ENCODE measurements at regions not wholly inside any gene's neighbourhood (a gene's known extent, or its start where the extent isn't known, plus 50 kb on each side); places are given as distances from the start of the nearest gene placed in this dataset.

DNA sequence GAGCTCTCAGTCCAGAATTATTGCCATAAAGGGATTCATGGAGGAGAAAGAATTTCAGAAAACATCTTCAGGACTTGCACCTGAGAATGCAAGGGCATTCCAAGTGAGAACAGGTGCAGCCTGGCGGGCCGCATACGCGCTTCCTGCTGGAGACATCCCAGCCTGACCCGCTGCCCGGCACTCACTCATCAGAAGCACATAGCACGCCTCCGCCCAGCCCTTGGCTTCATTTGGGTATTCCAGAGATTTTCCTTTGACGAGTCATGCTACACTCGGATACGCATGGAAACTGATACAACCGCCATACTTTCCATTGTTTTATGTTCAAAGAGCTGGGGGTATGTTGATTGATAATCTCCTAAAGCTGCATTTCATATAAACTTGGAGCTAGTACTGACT is 228.0 kb upstream of the ID2 start:
- no peak for DNase-seq

DNA sequence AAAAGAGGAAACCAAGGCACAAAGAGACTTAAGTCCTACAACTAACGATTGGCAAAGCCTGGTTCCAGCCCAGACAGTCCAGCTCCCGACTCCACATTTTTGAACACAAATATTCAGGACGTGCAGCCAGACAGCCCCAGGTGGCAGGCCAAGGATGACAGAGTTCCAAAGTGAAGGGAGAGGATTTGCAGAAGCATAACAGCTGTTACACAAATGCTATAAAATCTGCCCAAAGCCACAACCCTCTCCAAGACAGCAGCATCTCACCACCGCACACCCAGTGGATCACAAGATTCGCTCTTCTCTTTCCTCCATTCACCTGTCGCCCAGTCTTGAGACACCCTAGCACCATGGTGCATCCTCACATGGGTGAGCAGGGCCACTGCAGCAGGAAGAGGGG is 227.1 kb upstream of the ID2 start:
- no peak for DNase-seq

DNA sequence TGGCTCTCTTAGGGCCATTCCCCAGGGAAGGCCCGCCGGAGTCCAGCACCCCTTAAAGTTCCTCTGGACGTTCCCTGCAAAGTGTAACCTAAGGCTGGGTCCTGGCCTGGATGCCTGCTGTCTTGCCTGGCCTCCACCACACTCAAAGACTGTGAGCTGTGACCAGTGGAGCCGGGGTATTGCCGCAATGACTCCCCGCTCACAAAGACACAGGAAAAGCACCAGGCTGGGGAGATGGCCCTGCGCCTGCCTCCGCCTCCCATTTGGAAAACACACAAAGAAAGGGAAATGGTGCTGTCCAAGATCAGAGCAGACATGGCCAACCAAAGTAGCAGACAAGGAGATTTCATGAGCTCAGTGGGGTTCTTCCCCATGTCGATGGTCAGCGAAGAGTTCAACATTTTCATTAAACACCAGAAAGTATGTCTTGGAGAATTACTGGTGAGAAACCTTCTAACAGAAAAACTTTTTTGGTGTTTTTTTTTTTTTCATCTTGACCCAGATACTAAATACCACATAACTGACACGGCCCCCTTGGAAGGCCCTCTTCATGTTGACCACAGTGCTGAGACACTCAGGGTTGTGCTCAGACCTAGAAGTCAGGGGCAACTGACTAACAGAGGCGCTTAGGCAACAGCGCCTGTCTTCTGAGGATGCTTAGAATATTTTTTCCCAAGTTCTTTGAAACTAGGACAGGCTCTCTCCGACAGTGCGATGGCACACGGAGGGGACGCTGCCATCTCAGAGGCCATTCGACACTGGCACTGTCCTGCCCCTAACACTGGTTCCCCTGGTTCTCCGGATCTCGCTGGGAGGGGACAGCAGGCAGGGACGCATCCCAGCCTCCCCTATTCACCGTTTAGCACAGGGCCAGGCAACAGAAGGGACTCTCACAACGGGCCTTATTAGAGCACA is 226.4 kb upstream of the ID2 start:
- DNase-seq: no peak

DNA sequence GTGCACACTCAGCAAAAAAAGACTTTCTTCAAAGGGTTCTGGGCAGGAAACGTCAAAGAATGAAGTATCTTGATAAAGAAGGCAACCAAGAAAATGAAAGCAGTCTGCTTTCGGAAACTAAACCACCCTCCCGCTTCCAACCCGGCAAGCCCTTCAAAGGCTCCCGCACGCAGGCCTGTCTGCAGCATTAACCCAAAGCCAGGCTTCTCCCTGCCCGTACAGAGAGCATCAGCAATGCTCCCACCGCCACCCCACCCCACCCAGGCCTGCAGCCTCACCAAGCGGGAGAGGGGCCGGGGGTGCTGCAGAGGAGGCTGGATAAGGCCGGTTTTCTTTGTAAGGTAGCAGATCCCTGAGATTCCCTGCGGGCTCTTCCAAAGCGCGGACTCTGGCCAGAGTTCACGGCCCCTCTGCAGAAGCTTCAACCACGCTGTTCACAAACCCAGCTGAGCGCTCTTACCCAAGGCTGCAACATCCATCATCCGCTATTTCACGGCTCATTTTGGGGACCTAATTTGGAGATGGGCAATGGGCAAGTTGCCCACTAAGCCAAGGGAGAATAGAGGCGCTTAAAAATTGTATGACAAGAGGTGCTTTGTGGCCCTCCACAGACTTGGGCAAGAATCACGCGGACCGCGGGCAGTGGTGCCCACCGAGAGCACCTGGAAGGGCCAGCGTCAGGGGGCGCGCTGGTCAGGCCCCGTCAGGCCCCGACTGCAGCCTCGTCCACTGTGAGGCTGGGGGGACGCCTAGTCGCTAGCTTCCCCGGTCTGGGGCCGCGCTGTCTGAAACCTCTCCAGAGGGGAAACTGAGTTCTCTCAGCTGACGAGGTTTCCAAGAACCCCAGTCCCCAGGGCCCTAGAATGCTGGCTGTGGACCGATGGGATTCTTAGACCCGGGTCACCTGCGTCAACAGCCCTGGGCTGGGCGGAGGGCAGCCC is 225.4 kb upstream of the ID2 start:
- DNase-seq: no peak

DNA sequence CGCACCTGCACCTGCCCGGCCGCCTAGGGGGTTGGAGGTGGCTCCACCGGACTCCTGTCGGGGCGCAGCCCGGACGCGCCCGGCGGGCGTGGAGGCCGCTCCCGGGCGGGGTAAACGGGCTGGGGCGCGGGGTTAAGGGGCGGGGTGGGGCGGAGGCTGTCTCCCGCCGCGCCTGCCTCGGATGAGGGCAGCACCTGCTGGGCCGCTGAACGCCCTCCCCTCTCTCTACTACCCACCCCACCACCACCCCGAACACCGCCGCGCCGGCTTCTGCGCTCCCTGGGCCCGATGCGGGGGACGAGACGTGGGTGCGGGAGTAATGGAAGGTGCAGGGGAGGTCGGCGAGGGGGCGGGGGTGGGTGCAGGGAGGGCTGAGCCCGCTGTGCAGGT is 224.8 kb upstream of the ID2 start:
- DNase-seq: no peak

DNA sequence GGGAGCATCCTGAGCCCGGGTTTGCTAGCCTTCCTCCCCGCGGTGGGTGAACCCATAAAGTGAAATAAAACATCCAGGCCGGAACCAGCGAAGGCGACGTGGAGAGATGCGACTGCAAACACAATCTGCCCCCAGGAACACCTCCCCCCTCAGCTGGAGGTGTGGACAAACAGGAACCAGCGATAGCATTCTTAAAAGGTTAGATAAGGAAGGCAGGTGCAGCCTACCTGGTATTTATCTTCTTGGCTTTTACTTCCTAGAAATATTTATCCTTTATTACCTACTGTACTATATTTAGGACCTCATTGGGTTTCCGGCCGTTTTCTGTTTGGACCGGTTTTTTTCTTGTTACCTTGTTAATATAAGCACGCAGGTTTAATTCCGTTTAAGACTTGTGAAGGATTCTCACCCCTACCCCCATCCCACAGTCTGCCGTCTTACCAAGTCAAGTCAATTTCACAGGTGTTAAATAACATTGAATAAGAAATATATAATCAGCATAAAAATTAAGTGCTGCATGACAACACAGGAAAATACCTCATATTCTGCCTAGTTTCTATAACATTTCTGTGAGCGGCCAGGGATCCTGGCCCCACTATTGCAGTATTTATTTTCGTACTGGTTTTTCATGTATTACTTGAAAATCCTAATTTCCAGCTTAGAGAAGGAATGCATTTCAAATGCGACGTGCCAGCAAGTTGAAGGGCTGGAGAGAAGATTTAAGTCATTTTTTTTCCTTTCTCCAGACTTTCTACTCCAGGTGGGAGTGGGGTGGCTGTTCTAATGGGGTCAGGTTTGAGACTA is 224.0 kb upstream of the ID2 start:
- no peak for DNase-seq

DNA sequence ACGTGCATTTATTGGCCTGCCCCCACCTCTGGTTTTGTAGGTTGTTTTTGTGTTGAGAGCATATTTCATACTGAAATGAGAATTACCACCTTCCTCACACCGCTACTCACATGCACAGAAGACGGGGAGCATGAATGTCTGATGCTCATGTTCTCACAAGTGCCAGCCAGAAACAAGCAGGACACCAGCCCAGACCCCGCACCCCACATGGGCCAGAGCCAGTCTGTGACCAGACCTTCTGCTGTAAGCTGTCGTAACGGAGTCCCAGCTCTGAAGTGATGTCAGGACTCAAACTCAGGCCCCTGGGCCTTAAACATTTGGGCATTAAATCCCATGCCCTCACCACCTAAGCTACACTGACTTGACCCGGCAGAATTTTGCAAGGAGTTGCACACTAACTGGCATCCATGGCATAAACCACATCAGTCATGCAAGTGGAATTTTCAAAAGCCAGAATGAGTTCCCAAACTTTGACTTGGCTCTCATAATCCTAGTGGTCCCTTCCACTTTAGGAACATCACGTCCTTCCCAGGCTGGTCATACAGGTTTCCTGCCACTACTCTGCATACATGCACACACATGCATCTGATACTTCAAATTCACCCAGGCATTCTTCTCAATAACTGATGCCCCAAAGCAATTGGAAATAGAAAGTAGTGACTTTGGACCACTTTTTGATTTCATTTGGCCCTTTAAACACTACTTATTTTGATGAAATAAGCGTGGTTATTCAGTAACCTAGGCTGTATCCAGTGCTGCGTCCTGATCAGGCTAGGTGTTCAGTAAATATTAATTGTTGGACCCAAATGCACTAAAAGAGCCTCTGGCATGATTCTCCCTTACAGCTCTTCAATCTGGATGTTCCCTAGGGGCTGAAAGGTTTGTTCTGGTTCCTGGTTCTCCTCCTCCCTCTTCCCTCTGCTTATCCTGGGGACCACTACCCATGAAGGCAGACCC is 223.1 kb upstream of the ID2 start:
- no peak for DNase-seq

DNA sequence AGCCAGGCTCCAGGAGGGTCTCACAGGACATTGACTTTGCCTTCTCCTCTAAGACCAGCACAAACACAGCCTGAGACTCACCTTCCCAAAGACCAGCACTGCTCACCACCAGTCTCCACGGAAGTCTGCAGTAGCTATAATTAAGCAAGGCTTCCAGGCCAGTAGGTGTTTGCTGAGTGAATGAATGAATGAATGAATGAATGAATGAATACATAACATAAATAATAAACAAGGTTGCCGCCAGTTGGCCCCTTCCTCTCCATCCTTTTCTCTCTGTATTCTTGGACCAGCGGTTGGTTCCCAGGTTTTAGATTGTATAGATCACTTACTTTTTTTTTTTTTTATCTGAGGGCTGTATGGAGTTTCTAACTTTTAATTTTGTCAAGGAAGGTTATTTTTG is 222.4 kb upstream of the ID2 start:
- DNase-seq: no peak

DNA sequence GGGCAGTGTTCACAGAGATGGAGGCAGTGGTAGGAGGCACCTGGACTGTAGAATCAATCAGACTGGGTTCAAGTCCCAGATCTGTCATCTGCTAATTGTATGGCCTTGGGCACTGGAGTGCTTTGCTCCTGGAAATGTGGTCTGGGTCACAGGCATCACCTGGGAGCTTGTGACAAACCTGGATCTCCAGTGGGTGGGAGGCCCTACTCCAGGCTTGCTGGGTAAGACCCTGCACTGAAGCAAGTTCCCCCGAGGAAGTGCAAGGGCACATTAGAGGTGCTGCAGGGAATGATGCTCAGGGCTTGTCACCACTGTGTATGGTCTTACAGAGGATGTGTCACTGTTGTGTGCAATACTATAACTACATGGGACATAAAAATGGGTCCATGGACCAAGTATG is 220.5 kb upstream of the ID2 start:
- DNase-seq: no peak

DNA sequence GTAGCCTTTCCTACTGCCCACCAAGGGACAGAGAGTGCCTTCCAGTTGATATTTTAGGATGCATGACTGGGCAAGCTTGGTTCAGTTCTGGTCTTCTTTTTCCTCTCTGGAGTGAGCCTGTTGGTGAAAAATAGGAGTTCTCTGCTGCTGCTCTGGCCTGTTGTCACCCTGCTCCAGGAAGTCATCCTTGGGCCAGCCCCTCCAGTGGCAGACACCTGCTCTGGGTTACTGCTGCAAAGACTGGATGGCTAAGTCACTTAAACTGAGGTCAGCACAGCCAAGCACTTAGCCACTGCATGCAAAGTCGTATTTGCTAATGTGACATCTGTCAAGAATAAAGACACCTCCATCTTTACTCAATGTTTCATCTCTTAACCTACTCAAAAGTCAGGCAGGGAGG is 219.6 kb upstream of the ID2 start:
- no peak for DNase-seq

DNA sequence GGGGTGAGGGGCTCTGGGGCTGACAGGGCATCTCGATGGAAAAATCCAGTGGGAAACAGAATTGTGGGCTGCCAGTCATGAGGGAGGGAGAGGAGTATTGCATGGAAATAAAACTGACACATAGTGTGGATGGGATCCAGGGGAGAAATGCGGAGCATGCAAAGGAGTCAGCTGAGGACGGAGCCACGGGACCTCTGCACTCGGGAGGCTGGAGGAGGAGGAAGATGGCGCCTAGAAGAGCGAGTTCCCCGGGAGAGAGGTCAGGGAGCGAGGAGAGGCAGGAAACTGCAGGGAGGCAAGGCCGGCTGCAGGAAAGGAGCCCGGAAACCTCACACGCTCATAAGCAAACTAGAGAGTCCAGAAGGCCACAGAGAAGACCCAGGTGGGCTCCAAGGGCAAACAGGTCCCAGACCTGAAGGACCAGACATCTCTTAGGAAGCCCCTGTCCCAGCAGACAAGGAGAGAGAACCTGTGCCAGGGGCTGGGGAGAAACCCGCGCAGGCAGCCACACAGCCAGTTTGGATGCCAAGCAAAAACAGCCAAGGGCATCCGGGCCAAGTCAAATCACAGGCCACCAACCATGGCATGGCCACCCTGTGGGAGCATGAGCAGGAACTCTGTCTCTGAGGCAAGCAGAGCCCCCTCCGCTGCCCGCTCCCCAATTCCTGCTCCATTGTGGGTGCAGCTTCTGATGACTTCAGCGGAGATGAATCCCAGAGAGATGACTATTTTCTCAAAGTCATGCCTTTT is 218.8 kb upstream of the ID2 start:
- no peak for DNase-seq

DNA sequence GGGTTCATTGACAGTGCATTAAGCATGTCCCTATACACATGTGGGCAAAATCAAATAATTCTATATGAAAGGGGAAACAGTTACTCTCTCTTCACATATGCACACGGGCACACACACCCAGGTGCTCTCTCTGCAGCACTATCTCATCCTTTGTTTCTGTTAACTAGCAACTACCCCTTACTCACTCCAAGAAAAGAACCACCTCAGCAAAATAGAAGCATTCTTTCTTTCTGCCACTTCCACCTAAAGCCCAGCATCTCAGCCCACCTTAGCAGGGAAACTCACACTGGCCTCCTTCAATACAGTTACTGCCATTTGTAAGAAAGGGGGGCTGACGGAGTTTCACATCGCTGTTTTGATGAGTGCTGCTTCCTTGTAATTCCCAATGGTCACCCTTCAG is 216.3 kb upstream of the ID2 start:
- DNase-seq: no peak

DNA sequence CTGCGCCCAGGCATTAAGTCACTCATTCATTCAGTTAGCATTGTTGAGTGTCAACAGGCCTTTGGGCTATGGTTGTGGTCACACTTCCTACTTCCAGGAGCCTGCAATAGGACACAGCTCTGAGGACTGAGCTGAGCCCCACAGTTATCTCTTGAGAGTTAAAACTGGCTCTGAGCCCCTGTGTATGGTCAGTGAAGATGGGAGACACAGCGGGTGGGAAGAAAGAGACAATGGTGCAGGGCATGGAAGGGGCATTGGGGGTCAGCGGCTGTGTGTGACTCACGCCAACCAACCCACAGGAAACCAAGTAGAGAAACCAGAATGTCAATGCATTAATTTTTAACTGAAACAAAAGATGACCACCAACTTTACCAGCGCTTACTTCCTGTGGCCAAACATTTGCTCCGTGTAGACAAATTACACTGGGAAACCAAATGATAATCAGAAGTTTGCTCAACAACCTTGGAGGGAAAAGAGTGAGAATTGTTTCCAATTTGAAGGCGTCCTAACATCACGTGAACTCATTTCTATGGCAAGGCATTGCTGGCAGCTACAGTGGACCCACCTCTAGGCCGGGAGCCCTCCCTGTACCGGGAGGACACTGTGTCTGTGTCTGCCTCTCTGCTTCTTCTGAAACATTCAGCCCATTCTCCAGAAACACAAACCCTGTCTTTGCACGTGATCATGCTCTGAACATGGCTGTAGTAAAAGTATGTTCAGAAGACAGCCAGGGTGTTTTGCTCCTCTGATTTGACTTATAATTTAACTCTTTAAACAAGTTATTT is 212.0 kb upstream of the ID2 start:
- no peak for DNase-seq

DNA sequence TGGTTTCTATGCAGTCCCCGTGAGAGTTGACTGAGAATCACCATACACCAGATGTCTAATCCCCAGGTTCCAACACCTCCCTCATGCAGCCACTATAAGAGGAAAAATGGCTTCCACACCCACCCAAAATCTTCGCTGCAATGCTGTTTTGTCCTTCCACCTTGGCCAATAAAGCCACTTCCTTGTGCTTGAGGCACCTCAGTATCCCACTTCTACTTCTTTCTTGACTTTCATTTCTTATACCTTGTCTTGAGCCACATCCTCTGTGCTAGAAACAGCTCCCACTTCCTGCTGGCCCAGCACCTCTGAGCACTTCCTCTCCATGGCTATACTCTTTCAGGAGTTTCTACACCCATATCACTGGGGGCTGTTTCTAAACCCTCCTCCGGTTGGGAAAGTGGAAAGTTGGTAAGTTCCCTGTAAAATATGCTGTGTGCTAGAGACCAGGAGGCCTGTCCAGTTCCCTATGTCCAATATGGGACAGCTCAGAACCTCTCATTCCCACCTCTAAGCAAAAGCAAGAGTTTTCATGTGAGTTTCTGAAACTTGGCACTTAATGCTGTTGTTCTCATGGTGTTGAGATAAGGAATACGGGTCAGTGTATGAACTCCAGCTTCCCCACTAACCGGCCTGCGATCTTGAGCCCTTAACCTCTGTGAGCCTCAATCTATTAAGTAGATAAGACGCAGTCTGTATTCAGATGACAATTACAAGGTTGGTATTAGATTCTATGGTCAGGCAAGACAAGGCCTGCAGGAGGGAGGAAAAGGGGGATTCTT is 209.1 kb upstream of the ID2 start:
- peak; percentile 37 for DNase-seq

DNA sequence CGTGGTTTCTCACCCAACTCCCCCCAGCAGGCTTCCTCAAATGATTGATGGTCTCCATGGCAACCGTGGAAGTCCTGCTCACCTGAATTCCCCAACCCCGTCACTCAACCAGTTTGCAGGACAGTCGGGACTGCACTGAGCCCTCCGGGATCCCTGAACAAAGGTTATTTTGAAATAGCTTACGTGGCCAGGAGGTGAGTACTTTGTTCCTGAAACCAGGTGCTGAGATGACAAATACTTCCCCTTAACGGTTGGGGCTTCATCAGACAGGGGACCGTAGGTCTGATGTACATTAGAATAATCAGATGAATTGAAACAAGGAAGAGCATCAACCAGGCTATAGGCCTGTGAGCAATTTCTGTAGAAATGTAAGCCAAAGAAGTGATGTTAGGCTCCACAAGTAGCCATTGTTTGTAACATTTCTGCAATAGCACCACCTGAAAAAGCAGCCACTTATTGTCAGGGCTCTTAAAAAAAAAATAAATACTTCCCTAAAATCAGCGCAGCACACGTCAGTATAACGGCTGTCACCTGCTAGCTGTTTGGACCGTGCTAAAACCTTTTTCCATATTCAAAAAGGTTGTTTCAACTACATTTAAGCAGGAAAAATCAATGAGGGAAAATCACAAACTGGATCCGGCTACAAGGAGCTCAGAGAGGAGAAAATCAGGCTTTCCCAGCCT is 206.4 kb upstream of the ID2 start:
- DNase-seq: no peak

DNA sequence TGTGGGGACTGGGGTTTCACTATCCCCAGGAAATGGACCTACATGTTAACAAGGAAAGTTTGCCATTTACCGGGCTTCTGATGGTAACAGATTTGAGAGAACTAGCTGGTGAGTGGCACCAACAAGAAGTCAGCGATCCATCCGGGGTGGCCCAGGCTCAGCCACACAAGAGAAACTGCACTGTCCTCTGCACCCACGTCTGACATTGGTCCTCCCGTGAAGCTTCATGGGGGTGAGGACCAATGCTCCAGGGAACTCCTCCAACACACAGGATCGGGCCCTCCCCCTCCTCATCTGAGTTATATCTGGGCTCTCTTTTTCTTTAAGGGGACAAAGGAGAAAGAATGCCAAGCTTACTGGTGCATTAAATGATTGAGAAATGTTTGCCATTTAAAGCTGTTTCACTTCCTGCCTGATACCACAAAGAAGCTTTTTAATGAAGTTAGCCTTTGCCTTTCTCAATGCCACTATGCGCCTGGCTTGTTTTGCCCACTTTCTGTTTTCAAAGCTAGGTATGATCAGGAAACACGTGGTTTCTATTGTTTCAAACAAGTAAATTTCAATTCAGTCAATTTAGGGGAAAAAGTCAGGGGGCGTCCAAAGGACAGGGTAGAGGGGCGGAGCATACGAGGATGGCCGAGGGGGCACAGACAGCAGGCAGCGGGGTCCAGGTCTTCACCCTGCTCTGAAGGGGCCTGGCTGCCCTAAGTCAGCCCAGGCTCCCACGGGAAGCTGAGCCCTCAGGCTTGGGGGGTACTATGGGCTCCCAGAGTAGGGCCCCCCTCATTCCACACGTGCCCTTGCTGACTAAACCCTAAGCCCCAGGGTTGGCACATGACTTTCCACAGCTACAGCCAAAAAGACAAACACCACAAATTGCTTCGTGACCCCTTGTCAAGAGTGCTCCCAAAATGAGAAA is 204.0 kb upstream of the ID2 start:
- DNase-seq: peak; percentile 86

DNA sequence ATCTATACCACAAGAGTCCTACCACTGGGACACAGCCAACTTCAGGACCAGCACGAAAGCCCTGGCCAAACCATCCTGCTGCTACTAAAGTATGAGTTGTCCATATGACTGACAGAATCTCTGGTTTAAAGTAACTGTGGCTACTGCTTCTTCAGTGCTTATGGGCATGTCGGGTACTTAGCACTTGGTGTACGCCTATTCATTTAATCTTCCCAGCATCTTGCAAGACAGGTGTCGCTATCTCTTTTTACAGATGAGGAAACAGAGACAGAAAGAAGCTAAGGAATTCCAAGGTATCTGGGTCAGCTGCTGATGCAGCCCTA is 203.4 kb upstream of the ID2 start:
- no peak for DNase-seq

DNA sequence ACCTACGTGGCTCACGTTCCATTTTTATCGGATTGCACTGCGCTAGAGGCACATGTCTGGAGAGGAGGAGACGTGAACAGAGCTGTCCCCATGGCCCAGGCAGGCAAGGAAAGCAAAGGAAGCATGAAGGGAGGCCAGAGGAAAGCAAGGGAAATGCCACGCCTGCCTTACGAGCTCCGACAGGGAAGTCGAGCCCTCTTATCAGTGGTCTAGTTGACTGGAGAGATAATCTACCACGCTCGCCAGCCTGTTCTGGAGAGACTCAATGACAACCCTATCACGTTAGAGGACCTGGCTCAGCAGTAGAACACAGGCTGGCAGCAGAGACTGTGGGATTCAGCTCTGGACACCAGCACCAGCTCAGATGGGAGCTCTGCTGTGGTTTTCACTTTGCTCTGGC is 202.6 kb upstream of the ID2 start:
- DNase-seq: no peak

All from suppressor macrophage treated with lipopolysaccharide for 4 hours (primary cell).